SU-DHL-6 (cell line): ENCODE measurements at regions not wholly inside any gene's neighbourhood (a gene's known extent, or its start where the extent isn't known, plus 50 kb on each side); places are given as distances from the start of the nearest gene placed in this dataset.

Experiments
- H2AFZ ChIP-seq: fragments of 200-600 bp; sonication (generic); 2 replicates; pipeline ENCODE4 v1.6.1; 2014; ENCODE audit warnings: low read depth, mild to moderate bottlenecking, moderate library complexity, mixed read lengths, antibody characterized with exemption, low read length; ENCODE audit not compliant: severe bottlenecking
- H3F3A ChIP-seq: fragments of 200-600 bp; shearing (Covaris generic); 2 replicates; pipeline ENCODE4 v1.6.0; 2016; ENCODE audit warnings: antibody characterized with exemption, mild to moderate bottlenecking; ENCODE audit not compliant: insufficient read depth
- H3K27ac ChIP-seq: fragments of 200-600 bp; sonication (generic); 2 replicates; pipeline ENCODE4 v1.5.1; 2016; ENCODE audit warnings: low read depth, mild to moderate bottlenecking, low read length, moderate library complexity, mixed read lengths
- H3K27me3 ChIP-seq: fragments of 200-600 bp; sonication (generic), shearing (Covaris generic); 2 replicates; pipeline ENCODE4 v1.6.0; 2014; ENCODE audit warnings: mild to moderate bottlenecking, low read length
- H3K36me3 ChIP-seq: fragments of 200-600 bp; sonication (generic); 2 replicates; pipeline ENCODE4 v1.6.1; 2014; ENCODE audit warnings: mild to moderate bottlenecking, low read length, mixed read lengths
- H3K4me2 ChIP-seq: fragments of 300-600, 200-600 bp; shearing (Covaris generic), sonication (generic); 2 replicates; pipeline ENCODE4 v1.6.0; 2014; ENCODE audit warnings: low read length, low read depth, mild to moderate bottlenecking; ENCODE audit not compliant: poor library complexity, severe bottlenecking
- H3K4me3 ChIP-seq: fragments of 200-600 bp; sonication (generic); 2 replicates; pipeline ENCODE4 v1.5.1; 2014; ENCODE audit warnings: antibody characterized with exemption, low read length, mild to moderate bottlenecking, mixed read lengths; ENCODE audit not compliant: insufficient read depth, poor library complexity, severe bottlenecking
- H3K79me2 ChIP-seq: fragments of 200-600 bp; sonication (generic); 2 replicates; pipeline ENCODE4 v1.6.1; 2014; ENCODE audit warnings: mild to moderate bottlenecking, low read length, moderate library complexity; ENCODE audit not compliant: insufficient read depth
- H3K9ac ChIP-seq: fragments of 200-600 bp; sonication (generic); 2 replicates; pipeline ENCODE4 v1.7.0; 2014; ENCODE audit warnings: mild to moderate bottlenecking, low read length
- H3K9me2 ChIP-seq: fragments of 200-600 bp; sonication (generic); replicated peaks from 2 replicates; pipeline ENCODE4 v1.6.1; 2014; ENCODE audit warnings: low read length; ENCODE audit not compliant: insufficient read depth
- H3K9me3 ChIP-seq: fragments of 200-600 bp; sonication (generic); 2 replicates; pipeline ENCODE4 v1.6.1; 2014; ENCODE audit warnings: low read length, mixed read lengths; ENCODE audit not compliant: insufficient read depth
- H4K20me1 ChIP-seq: fragments of 200-600 bp; sonication (generic); 2 replicates; pipeline ENCODE4 v1.6.1; 2014; ENCODE audit warnings: low read depth, mild to moderate bottlenecking, antibody characterized with exemption, low read length, moderate library complexity, mixed read lengths
- EZH2phosphoT487 ChIP-seq: fragments of 200-600 bp; sonication (generic), shearing (Covaris generic); conservative IDR thresholded peaks from 2 replicates; pipeline ENCODE4 v1.6.1; 2018; ENCODE audit warnings: mild to moderate bottlenecking, antibody characterized with exemption, low read length, moderate library complexity, mixed read lengths
- TF ChIP-seq, protein P1 (sequence below): fragments of 200-600 bp; sonication (generic); IDR thresholded peaks from one replicate; pipeline ENCODE4 v1.5.1; 2017; ENCODE audit warnings: antibody characterized with exemption, mild to moderate bottlenecking, low read length, moderate library complexity; ENCODE audit not compliant: insufficient read depth, poor library complexity, severe bottlenecking

DNA sequence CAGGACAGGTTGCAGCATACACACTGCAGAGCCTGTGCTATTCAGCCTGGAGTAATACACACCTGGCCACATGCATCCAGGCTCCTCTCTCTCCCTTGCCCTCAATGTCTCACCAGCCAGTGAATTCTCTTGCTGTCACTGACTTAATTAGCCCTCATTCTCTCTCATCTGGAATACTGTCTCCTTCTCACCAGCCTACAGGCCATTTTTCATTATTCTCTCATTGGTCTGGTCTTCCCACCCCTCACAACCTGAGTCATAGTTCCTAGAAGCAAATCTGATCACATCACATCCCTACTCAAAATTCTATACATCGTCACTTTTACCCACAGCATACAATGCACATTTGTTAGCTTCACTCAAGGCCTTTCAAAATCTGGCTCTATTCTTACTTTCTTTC is 333.1 kb downstream of the PIK3C3 start:
- Histone ChIP-seq H3K4me2 (no peak overlapping the region), H3K9me2 (no peaks in the 10 kb centered on the region), H3K36me3 (no peaks in the 10 kb centered on the region), H3K27me3 (no peaks in the 10 kb centered on the region), H3K4me3 (no peak overlapping the region), H3K79me2 (no peaks in the 10 kb centered on the region), H3K27ac (no peak overlapping the region), H4K20me1 (no peaks in the 10 kb centered on the region), H3F3A (no peaks in the 10 kb centered on the region), H3K9me3 (peaks cover 7% of the 10 kb centered on the region; the same call in 1 of the 2 replicates), H2AFZ (no peak overlapping the region), H3K9ac (no peak overlapping the region)
- TF ChIP-seq, protein P1, sequence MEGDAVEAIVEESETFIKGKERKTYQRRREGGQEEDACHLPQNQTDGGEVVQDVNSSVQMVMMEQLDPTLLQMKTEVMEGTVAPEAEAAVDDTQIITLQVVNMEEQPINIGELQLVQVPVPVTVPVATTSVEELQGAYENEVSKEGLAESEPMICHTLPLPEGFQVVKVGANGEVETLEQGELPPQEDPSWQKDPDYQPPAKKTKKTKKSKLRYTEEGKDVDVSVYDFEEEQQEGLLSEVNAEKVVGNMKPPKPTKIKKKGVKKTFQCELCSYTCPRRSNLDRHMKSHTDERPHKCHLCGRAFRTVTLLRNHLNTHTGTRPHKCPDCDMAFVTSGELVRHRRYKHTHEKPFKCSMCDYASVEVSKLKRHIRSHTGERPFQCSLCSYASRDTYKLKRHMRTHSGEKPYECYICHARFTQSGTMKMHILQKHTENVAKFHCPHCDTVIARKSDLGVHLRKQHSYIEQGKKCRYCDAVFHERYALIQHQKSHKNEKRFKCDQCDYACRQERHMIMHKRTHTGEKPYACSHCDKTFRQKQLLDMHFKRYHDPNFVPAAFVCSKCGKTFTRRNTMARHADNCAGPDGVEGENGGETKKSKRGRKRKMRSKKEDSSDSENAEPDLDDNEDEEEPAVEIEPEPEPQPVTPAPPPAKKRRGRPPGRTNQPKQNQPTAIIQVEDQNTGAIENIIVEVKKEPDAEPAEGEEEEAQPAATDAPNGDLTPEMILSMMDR: no peak
- no peak for TF ChIP-seq EZH2phosphoT487

DNA sequence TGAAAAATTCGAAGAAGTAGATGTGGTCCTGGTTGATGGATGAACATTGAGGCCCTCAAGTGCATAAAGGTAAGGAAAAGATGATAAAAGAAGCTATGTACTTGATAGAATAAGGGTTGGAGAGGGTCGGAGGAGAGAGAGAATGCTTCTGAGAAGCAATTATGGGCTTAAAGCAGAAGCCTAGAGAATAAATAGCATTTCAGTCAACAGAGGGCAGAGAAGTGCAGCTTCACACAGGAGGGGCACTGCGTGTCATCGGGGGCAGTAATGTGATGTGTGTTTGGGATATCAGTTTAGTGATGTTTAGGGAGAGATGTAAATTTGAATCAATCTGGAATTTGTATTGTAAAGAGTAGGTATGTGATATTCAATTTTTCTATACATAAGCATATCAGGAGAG is 334.5 kb downstream of the PIK3C3 start:
- Histone ChIP-seq H3K9ac (no peak overlapping the region), H3K36me3 (no peaks in the 10 kb centered on the region), H3K4me2 (no peak overlapping the region), H3F3A (no peaks in the 10 kb centered on the region), H3K79me2 (no peaks in the 10 kb centered on the region), H4K20me1 (no peaks in the 10 kb centered on the region), H2AFZ (no peak overlapping the region), H3K9me2 (no peaks in the 10 kb centered on the region), H3K27ac (no peak overlapping the region), H3K4me3 (no peak overlapping the region), H3K27me3 (no peaks in the 10 kb centered on the region), H3K9me3 (peaks cover 7% of the 10 kb centered on the region; the same call in 1 of the 2 replicates)
- TF ChIP-seq, protein P1: no peak
- no peak for TF ChIP-seq EZH2phosphoT487

DNA sequence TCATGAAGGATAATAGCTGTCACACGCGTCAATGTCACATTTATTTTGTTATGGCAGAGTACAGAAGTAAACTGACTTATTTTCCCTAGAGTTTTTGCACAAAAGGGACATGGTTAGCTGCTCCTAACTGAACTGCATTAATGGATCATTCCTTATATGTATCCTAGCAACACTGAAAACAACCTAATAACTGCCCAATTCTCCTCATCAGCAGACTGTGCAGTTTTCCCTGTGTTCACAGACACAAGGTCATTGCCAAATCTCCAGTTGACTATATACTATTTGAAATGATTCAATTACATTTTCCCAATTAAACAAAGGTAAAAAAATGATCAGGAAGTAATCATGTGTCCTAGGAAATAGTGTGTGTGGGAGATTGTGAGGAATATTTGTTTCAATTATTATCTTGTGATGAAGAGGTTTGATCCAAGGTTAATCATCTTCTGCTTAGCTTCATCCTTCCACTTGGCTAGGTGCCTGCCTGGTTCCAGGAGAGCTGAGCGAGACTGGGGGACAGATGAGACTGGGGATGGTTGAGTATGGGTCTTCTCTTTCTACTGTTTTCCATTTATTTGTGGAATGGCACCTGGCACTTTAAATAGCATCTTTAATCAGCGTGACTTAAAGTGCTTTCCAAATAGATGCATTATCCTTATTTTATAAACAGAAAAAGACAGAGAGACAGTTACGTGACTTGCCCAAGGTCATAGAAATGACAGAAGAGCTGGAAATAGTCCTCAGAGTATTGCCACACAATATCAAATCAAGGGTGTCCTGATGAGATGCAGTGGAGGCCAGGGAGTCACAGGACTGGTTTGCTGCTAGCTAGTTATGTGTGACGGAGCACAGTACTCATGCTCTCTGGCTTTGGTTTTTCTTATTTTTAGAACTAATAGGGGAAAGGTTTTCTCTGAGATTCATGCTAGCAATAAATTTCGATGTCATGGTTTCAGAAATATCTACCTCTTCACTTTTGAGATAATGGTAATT is 335.6 kb downstream of the PIK3C3 start:
- no peak for TF ChIP-seq EZH2phosphoT487
- TF ChIP-seq, protein P1: no peak

More for the DNA sequence above, 335.6 kb downstream of the PIK3C3 start:
- Histone ChIP-seq H3K9me2 (no peaks in the 10 kb centered on the region), H2AFZ (no peak overlapping the region), H3F3A (no peaks in the 10 kb centered on the region), H3K27me3 (no peaks in the 10 kb centered on the region), H3K27ac (no peak overlapping the region), H3K9ac (no peak overlapping the region), H3K9me3 (peaks cover 7% of the 10 kb centered on the region; the same call in 1 of the 2 replicates), H3K4me3 (no peak overlapping the region), H4K20me1 (no peaks in the 10 kb centered on the region), H3K4me2 (no peak overlapping the region), H3K36me3 (no peaks in the 10 kb centered on the region), H3K79me2 (no peaks in the 10 kb centered on the region)
